Upper lobe of left lung (tissue), 6 donors: ENCODE measurements at regions not wholly inside any gene's neighbourhood (a gene's known extent, or its start where the extent isn't known, plus 50 kb on each side); places are given as distances from the start of the nearest gene placed in this dataset.

ENCODE experiments used
- ATAC-seq, 2 donors: fragments of 200-7000 bp; cut with Tn5 transposase; one replicate each; pipeline ENCODE4 v1.9.1; 2022; ENCODE audit warnings: mild to moderate bottlenecking in 2 of 2, moderate library complexity in 2 of 2; ENCODE audit not compliant: low FRiP score in 2 of 2
- DNase-seq, 2 donors: peaks; one replicate each; pipeline ENCODE4 v3.0.0-alpha.2; 2019 to 2020
- H3K27ac ChIP-seq, 4 donors: fragments of 200-600 bp; sonication (generic); one replicate each; pipeline ENCODE4 v1.5.1; 2016 to 2019
- H3K27me3 ChIP-seq, 4 donors: fragments of 200-600 bp; sonication (generic); one replicate each; pipeline ENCODE4 v1.5.1; 2017 to 2019
- H3K36me3 ChIP-seq, 4 donors: fragments of 200-600 bp; sonication (generic); one replicate each; pipeline ENCODE4 v1.5.1; 2016 to 2019
- H3K4me1 ChIP-seq, 4 donors: fragments of 200-600 bp; sonication (generic); one replicate each; pipeline ENCODE4 v1.5.1; 2018 to 2019
- H3K4me3 ChIP-seq, 4 donors: fragments of 200-600 bp; sonication (generic); one replicate each; pipeline ENCODE4 v1.5.1; 2017 to 2019; ENCODE audit warnings: mild to moderate bottlenecking in 2 of 4, moderate library complexity in 1 of 4
- H3K9me3 ChIP-seq, 4 donors: fragments of 200-600 bp; sonication (generic); one replicate each; pipeline ENCODE4 v1.5.1; 2018 to 2019
- EP300 ChIP-seq, 4 donors: sonication (generic); formaldehyde crosslinking; IDR thresholded peaks; one replicate each; pipeline ENCODE4 v1.5.1; 2017; ENCODE audit warnings: antibody characterized with exemption in 4 of 4, control low read depth in 2 of 4
- POLR2A ChIP-seq, 4 donors: fragments of 450-650 bp; IDR thresholded peaks; one replicate each; pipeline ENCODE4 v1.5.1; 2016 to 2017; ENCODE audit warnings: antibody characterized with exemption in 4 of 4, mild to moderate bottlenecking in 2 of 4
- POLR2AphosphoS5 ChIP-seq, 2 donors: sonication (generic); formaldehyde crosslinking; IDR thresholded peaks; one replicate each; pipeline ENCODE4 v1.5.1; 2017; ENCODE audit warnings: antibody characterized with exemption in 2 of 2
- WGBS, 2 donors: methylation state at CpG; one replicate each; pipeline ENCODE4 v1.1.5; 2017 to 2018; 5-methylcytosine and 5-hydroxymethylcytosine counted together
- TF ChIP-seq, protein P1 (sequence below), 6 experiments: fragments of 450-650 bp in 4 of 6; fragments of 200-600 bp in 2 of 6; sonication (generic) in 2 of 6; IDR thresholded peaks; one replicate each; pipeline ENCODE4 v1.5.1; 2016 to 2019; ENCODE audit warnings: antibody characterized with exemption in 6 of 6
- donor health status: DM: no; HTN: no; CAD: no; lungs with moderate emphysema.
- donor health status: DM: no; HTN: yes; CAD: no; lungs with severe emphysema.

DNA sequence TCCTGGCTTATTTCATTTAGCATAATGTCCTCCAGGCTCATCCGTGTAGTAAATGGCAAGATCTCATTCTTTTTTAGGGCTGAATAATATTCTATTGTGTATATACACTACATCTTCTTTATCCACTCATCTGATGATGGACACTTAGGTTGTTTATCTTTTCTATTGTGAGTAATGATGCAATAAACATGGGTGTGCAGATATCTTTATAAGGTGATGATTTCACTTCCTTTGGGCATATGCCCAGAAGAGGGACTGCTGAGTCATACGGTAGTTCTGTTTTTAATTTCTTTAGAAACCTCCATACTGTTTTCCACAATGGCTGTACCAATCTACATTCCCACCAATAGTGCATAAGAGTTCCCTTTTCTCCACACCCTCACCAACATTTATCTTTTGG, 317.6 kb upstream of the CNKSR2 start:
- no peaks in the 10 kb centered on the region for H3K36me3 ChIP-seq
- H3K27me3 ChIP-seq, result no peaks in the 10 kb centered on the region
- no peak overlapping the region for H3K4me3 ChIP-seq
- H3K9me3 ChIP-seq, result peaks cover 0 to 5% (median 2%) of the 10 kb centered on the region in 4 donors
- no peaks in the 10 kb centered on the region for H3K4me1 ChIP-seq
- TF ChIP-seq POLR2A (IDR thresholded peaks at IDR 0.05), result no peak
- 79 to 90% methylated on average over 2 of the region's 2 CpGs for WGBS, 2 donors
- DNase-seq (no peak), ATAC-seq (no peak)
- no peak overlapping the region for H3K27ac ChIP-seq

GRCh38 chrX:21047034-21047455, 327.2 kb upstream of the CNKSR2 start:
- no peak overlapping the region for H3K4me3 ChIP-seq
- ATAC-seq, result no peak
- no peaks in the 10 kb centered on the region for H3K4me1 ChIP-seq
- TF ChIP-seq, protein P1, sequence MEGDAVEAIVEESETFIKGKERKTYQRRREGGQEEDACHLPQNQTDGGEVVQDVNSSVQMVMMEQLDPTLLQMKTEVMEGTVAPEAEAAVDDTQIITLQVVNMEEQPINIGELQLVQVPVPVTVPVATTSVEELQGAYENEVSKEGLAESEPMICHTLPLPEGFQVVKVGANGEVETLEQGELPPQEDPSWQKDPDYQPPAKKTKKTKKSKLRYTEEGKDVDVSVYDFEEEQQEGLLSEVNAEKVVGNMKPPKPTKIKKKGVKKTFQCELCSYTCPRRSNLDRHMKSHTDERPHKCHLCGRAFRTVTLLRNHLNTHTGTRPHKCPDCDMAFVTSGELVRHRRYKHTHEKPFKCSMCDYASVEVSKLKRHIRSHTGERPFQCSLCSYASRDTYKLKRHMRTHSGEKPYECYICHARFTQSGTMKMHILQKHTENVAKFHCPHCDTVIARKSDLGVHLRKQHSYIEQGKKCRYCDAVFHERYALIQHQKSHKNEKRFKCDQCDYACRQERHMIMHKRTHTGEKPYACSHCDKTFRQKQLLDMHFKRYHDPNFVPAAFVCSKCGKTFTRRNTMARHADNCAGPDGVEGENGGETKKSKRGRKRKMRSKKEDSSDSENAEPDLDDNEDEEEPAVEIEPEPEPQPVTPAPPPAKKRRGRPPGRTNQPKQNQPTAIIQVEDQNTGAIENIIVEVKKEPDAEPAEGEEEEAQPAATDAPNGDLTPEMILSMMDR (IDR thresholded peaks at IDR 0.05), result no peak
- no peak for TF ChIP-seq POLR2A (IDR thresholded peaks at IDR 0.05)
- no peaks in the 10 kb centered on the region for H3K36me3 ChIP-seq
- H3K9me3 ChIP-seq, result no peaks in the 10 kb centered on the region
- H3K27me3 ChIP-seq, result no peaks in the 10 kb centered on the region
- WGBS, 2 donors, result 30 to 56% methylated on average over 1 to 2 of the region's 2 CpGs
- no peak for DNase-seq
- H3K27ac ChIP-seq, result no peak overlapping the region

DNA sequence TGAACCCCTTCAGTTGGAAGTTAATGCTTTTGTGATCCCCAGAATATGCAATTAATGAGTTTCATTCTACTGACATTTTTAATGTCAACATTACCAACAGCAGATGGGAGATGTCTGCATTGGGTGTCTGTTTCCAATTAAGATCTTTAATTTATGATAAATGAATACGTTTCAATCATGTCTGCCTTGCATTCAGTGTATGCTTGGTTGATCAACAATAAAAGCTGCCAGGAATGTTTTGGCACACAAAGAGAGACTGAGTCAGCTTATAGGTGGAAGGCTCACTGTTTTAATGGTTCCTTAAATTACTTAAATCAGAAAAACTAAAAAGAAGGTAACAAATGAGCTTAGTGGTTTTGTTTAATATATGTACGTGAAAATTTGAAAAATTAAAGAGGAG, 359.9 kb upstream of the CNKSR2 start:
- Histone ChIP-seq H3K9me3 (peaks cover 0 to 5% (median 0%) of the 10 kb centered on the region in 4 donors), H3K4me3 (no peak overlapping the region), H3K27me3 (no peaks in the 10 kb centered on the region), H3K27ac (no peak overlapping the region), H3K36me3 (no peaks in the 10 kb centered on the region), H3K4me1 (no peaks in the 10 kb centered on the region)
- WGBS, 2 donors, result 61 to 71% methylated on average over 2 of the region's 2 CpGs
- TF ChIP-seq EP300 (IDR thresholded peaks at IDR 0.05), result no peak
- no peak for TF ChIP-seq POLR2AphosphoS5 (IDR thresholded peaks at IDR 0.05)
- TF ChIP-seq, protein P1 (IDR thresholded peaks at IDR 0.05), result no peak
- no peak for TF ChIP-seq POLR2A (IDR thresholded peaks at IDR 0.05)
- no peak for DNase-seq
- ATAC-seq, result no peak

DNA sequence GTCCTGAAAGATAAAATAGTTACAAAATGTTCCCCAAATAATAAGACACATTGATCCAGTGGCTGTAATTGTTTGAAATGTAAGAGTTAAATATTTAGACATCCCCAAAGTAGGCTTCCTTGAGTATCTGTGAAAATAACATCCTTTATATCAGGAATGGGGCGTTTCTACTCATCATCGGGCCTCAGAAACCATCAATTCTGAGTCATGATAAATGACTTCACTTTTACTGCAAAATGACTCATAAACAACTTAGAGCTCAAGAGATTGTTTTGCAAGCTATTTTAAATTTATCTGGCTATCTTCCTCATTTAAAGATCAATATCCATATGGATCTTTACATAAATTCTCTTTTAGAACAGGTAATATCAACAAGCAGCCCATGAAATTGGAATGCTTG, 369.4 kb upstream of the CNKSR2 start:
- DNase-seq (no peak), ATAC-seq (no peak)
- H3K4me1 ChIP-seq, result no peaks in the 10 kb centered on the region
- no peak overlapping the region for H3K4me3 ChIP-seq
- H3K27ac ChIP-seq, result no peak overlapping the region
- WGBS, 2 donors, result 64 to 83% methylated on average over 2 of the region's 2 CpGs
- TF ChIP-seq, protein P1 (IDR thresholded peaks at IDR 0.05), result no peak
- TF ChIP-seq POLR2AphosphoS5 (IDR thresholded peaks at IDR 0.05), result no peak
- no peak for TF ChIP-seq POLR2A (IDR thresholded peaks at IDR 0.05)
- no peak for TF ChIP-seq EP300 (IDR thresholded peaks at IDR 0.05)
- no peaks in the 10 kb centered on the region for H3K27me3 ChIP-seq
- no peaks in the 10 kb centered on the region for H3K9me3 ChIP-seq
- H3K36me3 ChIP-seq, result no peaks in the 10 kb centered on the region

- H3K27ac ChIP-seq, result no peak overlapping the region
- no peak for DNase-seq
- no peaks in the 10 kb centered on the region for H3K4me1 ChIP-seq
- H3K9me3 ChIP-seq, result no peaks in the 10 kb centered on the region
- no peaks in the 10 kb centered on the region for H3K27me3 ChIP-seq
- ATAC-seq, result no peak
- TF ChIP-seq POLR2A (IDR thresholded peaks at IDR 0.05) (no peak), EP300 (IDR thresholded peaks at IDR 0.05) (no peak), POLR2AphosphoS5 (IDR thresholded peaks at IDR 0.05) (no peak)
- TF ChIP-seq, protein P1 (IDR thresholded peaks at IDR 0.05), result no peak
- H3K4me3 ChIP-seq, result no peak overlapping the region
- WGBS, 2 donors, result 27 to 33% methylated on average over 2 of the region's 2 CpGs
- no peaks in the 10 kb centered on the region for H3K36me3 ChIP-seq
Measured at GRCh38 chrX:20995829-20996228, 378.4 kb upstream of the CNKSR2 start.
